HepG2 (cell line): ENCODE measurements at regions not wholly inside any gene's neighbourhood (a gene's known extent, or its start where the extent isn't known, plus 50 kb on each side); places are given as distances from the start of the nearest gene placed in this dataset.

Source experiments
- ATAC-seq: fragments of 200-7000 bp; cut with Tn5 transposase; 3 replicates; pipeline ENCODE4 v1.9.1; 2020; ENCODE audit warnings: mild to moderate bottlenecking, moderate library complexity
- BruUV-seq: library from RNA; stranded (reverse); fragments of 400-500 nt; replicated peaks from 2 replicates; lab custom pipeline; 2021; lab: Mats Ljungman, UMichigan
- CTCF ChIA-PET: fragments of 300-600 bp; formaldehyde crosslinking; extraction: SDS; loops from one replicate; lab custom pipeline; 2021; ENCODE audit warnings: low total read pairs, inconsistent platforms, low intra/inter-chr PET ratio; lab: Yijun Ruan, JAX
- POLR2A ChIA-PET: fragments of 350-600 bp; sonication (Branson Sonifier 250); formaldehyde crosslinking; loops from one replicate; lab custom pipeline; 2020; ENCODE audit warnings: antibody characterized with exemption, inconsistent platforms; lab: Yijun Ruan, JAX
- DNase-seq: peaks from one replicate; pipeline ENCODE4 v3.0.0-alpha.2; 2015; ENCODE audit warnings: low spot score
- FAIRE-seq: peaks from 3 replicates; lab custom pipeline; 2011; peaks lifted over from hg19 to GRCh38; lab: Jason Lieb, UNC
- H2AFZ ChIP-seq: one replicate; pipeline ENCODE4 v1.6.1; 2011; ENCODE audit warnings: low read length, inconsistent platforms
- H3K27ac ChIP-seq: fragments of 300-600 bp; 3 replicates; pipeline ENCODE4 v1.8.0; 2011; ENCODE audit warnings: mixed run types, mild to moderate bottlenecking, mixed read lengths, low read length, inconsistent platforms; ENCODE audit not compliant: insufficient read depth; ENCODE audit errors: extremely low read length
- H3K27me3 ChIP-seq, 2 experiments: fragments of 200-600 bp in 1 of 2; 2 replicates in 1 of 2; 3 replicates in 1 of 2; pipeline versions ENCODE4 v1.6.0 to v1.8.0; 2011; ENCODE audit warnings: low read length in 2 of 2, mild to moderate bottlenecking in 2 of 2, moderate library complexity in 2 of 2, inconsistent platforms in 1 of 2; ENCODE audit not compliant: insufficient read depth in 2 of 2, control insufficient read depth in 1 of 2
- H3K36me3 ChIP-seq, 2 experiments: fragments of 200-600 bp in 1 of 2; replicated peaks in 1 of 2; 2 replicates in 1 of 2; 3 replicates in 1 of 2; pipeline versions ENCODE4 v1.5.1 to v1.8.0; 2011; ENCODE audit warnings: low read length in 2 of 2, inconsistent platforms in 1 of 2; ENCODE audit not compliant: insufficient read depth in 2 of 2, control insufficient read depth in 1 of 2
- H3K4me1 ChIP-seq: 2 replicates; pipeline ENCODE4 v1.5.1; 2012; ENCODE audit warnings: low read length, inconsistent platforms; ENCODE audit not compliant: insufficient read depth
- H3K4me2 ChIP-seq: 2 replicates; pipeline ENCODE4 v1.6.0; 2011; ENCODE audit warnings: low read depth, low read length, inconsistent platforms
- H3K4me3 ChIP-seq, 3 experiments: fragments of 200-600 bp in 1 of 3; sonication (generic), shearing (Covaris generic) in 1 of 3; replicated peaks in 1 of 3; 2 replicates each; pipeline ENCODE4 v1.5.1; 2011 to 2016; ENCODE audit warnings: low read length in 3 of 3, inconsistent platforms in 2 of 3, low read depth in 2 of 3, mild to moderate bottlenecking in 2 of 3, control low read depth in 1 of 3, mixed read lengths in 1 of 3; ENCODE audit not compliant: insufficient read depth in 1 of 3
- H3K79me2 ChIP-seq: one replicate; pipeline ENCODE4 v1.6.1; 2011; ENCODE audit warnings: low read length, inconsistent platforms; ENCODE audit not compliant: insufficient read depth
- H3K9ac ChIP-seq: 2 replicates; pipeline ENCODE4 v1.6.0; 2011; ENCODE audit warnings: mild to moderate bottlenecking, low read depth, low read length, inconsistent platforms; ENCODE audit not compliant: insufficient read depth
- H3K9me3 ChIP-seq: 2 replicates; pipeline ENCODE4 v1.5.1; 2012; ENCODE audit warnings: mild to moderate bottlenecking, low read length
- H4K20me1 ChIP-seq: 2 replicates; pipeline ENCODE4 v1.6.0; 2011; ENCODE audit warnings: inconsistent platforms, mild to moderate bottlenecking, low read length, moderate library complexity; ENCODE audit not compliant: insufficient read depth
- ADNP ChIP-seq: sonication (generic); formaldehyde crosslinking; IDR thresholded peaks from 2 replicates; pipeline ENCODE4 v1.4.0; 2020; ENCODE audit warnings: missing genetic modification reagents
- AKAP8 ChIP-seq: sonication (generic); formaldehyde crosslinking; IDR thresholded peaks from 2 replicates; pipeline ENCODE4 v1.5.1; 2020; ENCODE audit warnings: mild to moderate bottlenecking, missing genetic modification reagents
- CEBPG ChIP-seq: IDR thresholded peaks from 2 replicates; pipeline ENCODE4 v1.6.1; 2016
- GLI4 ChIP-seq: sonication (generic); formaldehyde crosslinking; IDR thresholded peaks from 2 replicates; pipeline ENCODE4 v1.5.1; 2020; ENCODE audit warnings: missing genetic modification reagents, mild to moderate bottlenecking, moderate library complexity, borderline replicate concordance
- MEIS1 ChIP-seq: sonication (generic); formaldehyde crosslinking; IDR thresholded peaks from 2 replicates; pipeline ENCODE4 v1.9.0; 2021; ENCODE audit warnings: mild to moderate bottlenecking, missing genetic modification reagents, moderate library complexity, borderline replicate concordance
- SNRNP70 ChIP-seq: fragments of 200-400 bp; formaldehyde crosslinking; IDR thresholded peaks from 2 replicates; pipeline ENCODE4 v1.6.1; 2017; ENCODE audit warnings: mild to moderate bottlenecking, low read depth, low read length, moderate library complexity
- SP1 ChIP-seq, 2 experiments: fragments of 450-650 bp in 1 of 2; sonication (generic) in 1 of 2; formaldehyde crosslinking in 1 of 2; IDR thresholded peaks; 2 replicates each; pipeline versions ENCODE4 v1.4.0 to v1.6.1; 2016 to 2020; ENCODE audit warnings: missing genetic modification reagents in 1 of 2
- ZC3H13 ChIP-seq: sonication (generic); formaldehyde crosslinking; IDR thresholded peaks from 2 replicates; pipeline ENCODE4 v1.8.1; 2023; ENCODE audit warnings: mild to moderate bottlenecking, missing genetic modification reagents, moderate library complexity
- ZEB1 ChIP-seq: IDR thresholded peaks from 2 replicates; pipeline ENCODE4 v1.6.1; 2012; ENCODE audit warnings: mild to moderate bottlenecking, low read depth, inconsistent platforms; ENCODE audit not compliant: insufficient replicate concordance
- ZNF543 ChIP-seq: sonication (generic); formaldehyde crosslinking; IDR thresholded peaks from 2 replicates; pipeline ENCODE4 v1.4.0; 2020; ENCODE audit warnings: mild to moderate bottlenecking, missing genetic modification reagents
- ZNF605 ChIP-seq: sonication (generic); formaldehyde crosslinking; IDR thresholded peaks from 2 replicates; pipeline ENCODE4 v1.8.0; 2022; ENCODE audit warnings: mild to moderate bottlenecking, missing genetic modification reagents
- ZNF672 ChIP-seq: sonication (generic); formaldehyde crosslinking; IDR thresholded peaks from 2 replicates; pipeline ENCODE4 v1.8.1; 2022; ENCODE audit warnings: missing genetic modification reagents
- WGBS: methylation state at CpG from one replicate; pipeline ENCODE4 v1.1.6; 2017; ENCODE audit warnings: low lambda C conversion rate; 5-methylcytosine and 5-hydroxymethylcytosine counted together
- in situ Hi-C: cut with HindIII; loops from 2 replicates; pipeline ENCODE4 v1.10.0; 2017; ENCODE audit warnings: low pct_unique_long_range_greater_than_20kb; ENCODE audit not compliant: extremely low pct_ligation_motif_present
- intact Hi-C: fragments of 100-400 bp; cut with micrococcal nuclease; formaldehyde crosslinking; loops from one replicate; pipeline ENCODE4 v1.10.0; 2022; ENCODE audit not compliant: unreplicated experiment
- TF ChIP-seq, protein P1 (sequence below): sonication (generic); formaldehyde crosslinking; IDR thresholded peaks from 2 replicates; pipeline ENCODE4 v1.4.0; 2020; ENCODE audit warnings: missing genetic modification reagents
- TF ChIP-seq, protein P2 (sequence below): sonication (generic); formaldehyde crosslinking; IDR thresholded peaks from 2 replicates; pipeline ENCODE4 v1.4.0; 2020; ENCODE audit warnings: missing genetic modification reagents
- TF ChIP-seq, protein P3 (sequence below): sonication (generic); formaldehyde crosslinking; IDR thresholded peaks from 2 replicates; pipeline ENCODE4 v1.8.0; 2022; ENCODE audit warnings: mild to moderate bottlenecking, missing genetic modification reagents, moderate library complexity

DNA sequence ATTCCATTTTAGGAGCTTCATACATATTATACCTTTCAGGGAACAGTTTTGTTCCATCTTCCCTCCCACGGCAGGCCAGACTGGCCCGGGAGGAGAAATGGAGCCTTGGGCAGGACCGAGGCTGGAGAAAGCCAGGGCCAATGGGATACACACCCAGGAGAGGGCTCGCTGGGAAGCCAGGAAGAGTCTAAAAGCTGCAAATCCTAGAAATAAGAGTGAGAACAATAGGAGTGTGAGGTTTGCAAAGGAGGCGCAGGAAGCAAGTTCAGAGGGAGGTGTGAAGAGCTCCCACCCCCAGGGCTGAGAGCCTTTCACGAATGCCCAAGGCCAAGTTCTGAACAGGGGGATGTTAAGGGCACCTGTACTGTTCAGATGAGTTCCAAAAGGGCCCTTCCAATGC lies 67.5 kb upstream of the CPSF6 start:
- ATAC-seq (no peak), FAIRE-seq (no peak), DNase-seq (no peak)
- no peak for TF ChIP-seq ZNF672 (CRISPR knock-in tag)
- TF ChIP-seq ZNF605 (CRISPR knock-in tag), result no peak
- no peak for TF ChIP-seq CEBPG (CRISPR knock-in tag)
- Histone ChIP-seq H3K4me1 (no peaks in the 10 kb centered on the region), H3K36me3 (no peaks in the 10 kb centered on the region), H3K4me3 (no peak overlapping the region), H4K20me1 (no peaks in the 10 kb centered on the region), H3K27ac (no peak overlapping the region), H3K79me2 (no peaks in the 10 kb centered on the region), H3K9ac (no peak overlapping the region), H3K4me2 (no peak overlapping the region), H3K27me3 (peaks cover 0 to 20% of the 10 kb centered on the region in 2 experiments; a peak in 3 of 5 replicates), H3K9me3 (no peaks in the 10 kb centered on the region), H2AFZ (no peak overlapping the region)
- BruUV-seq, result no TSS peak
- WGBS, result 53% methylated on average over 6 of the region's 6 CpGs
- POLR2A ChIA-PET, result no interaction called here
- in situ Hi-C loops, result no loop called here
- CTCF ChIA-PET, result no interaction called here
- intact Hi-C loops, result no loop called here

DNA sequence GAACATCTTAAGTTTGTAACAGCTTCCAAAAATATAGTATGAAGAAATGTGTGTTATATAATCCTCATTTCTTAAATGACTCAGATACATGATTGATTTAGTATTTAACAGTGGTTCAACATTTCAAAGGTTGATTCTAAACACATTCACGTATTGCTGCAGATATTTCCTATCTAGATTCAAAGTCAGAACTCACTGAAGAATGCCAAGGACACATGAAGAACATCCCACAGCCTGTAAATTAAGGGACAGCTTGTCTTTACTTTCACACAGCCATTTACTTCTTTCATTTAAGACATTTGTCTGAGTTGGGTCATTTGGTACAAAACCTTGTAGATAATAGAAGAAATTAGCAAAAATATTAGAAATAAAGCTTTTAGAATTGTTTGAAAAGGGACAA lies 66.9 kb upstream of the CPSF6 start:
- H4K20me1 ChIP-seq, result no peaks in the 10 kb centered on the region
- no peak overlapping the region for H2AFZ ChIP-seq
- intact Hi-C loops (no loop called here), in situ Hi-C loops (no loop called here)
- H3K4me3 ChIP-seq, result no peak overlapping the region
- no peak overlapping the region for H3K27ac ChIP-seq
- DNase-seq (no peak), FAIRE-seq (no peak), ATAC-seq (no peak)
- no peaks in the 10 kb centered on the region for H3K79me2 ChIP-seq
- no TSS peak for BruUV-seq
- WGBS, result 0% methylated on average over 1 of the region's 1 CpG
- no peak overlapping the region for H3K9ac ChIP-seq
- CTCF ChIA-PET, result no interaction called here
- no peaks in the 10 kb centered on the region for H3K4me1 ChIP-seq
- H3K4me2 ChIP-seq, result no peak overlapping the region
- H3K9me3 ChIP-seq, result no peaks in the 10 kb centered on the region
- no peaks in the 10 kb centered on the region for H3K36me3 ChIP-seq
- peaks cover 0 to 15% of the 10 kb centered on the region in 2 experiments; a peak in 3 of 5 replicates for H3K27me3 ChIP-seq
- POLR2A ChIA-PET, result no interaction called here
- TF ChIP-seq, protein P1, sequence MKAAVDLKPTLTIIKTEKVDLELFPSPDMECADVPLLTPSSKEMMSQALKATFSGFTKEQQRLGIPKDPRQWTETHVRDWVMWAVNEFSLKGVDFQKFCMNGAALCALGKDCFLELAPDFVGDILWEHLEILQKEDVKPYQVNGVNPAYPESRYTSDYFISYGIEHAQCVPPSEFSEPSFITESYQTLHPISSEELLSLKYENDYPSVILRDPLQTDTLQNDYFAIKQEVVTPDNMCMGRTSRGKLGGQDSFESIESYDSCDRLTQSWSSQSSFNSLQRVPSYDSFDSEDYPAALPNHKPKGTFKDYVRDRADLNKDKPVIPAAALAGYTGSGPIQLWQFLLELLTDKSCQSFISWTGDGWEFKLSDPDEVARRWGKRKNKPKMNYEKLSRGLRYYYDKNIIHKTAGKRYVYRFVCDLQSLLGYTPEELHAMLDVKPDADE (CRISPR knock-in tag), result no peak
- no peak for TF ChIP-seq AKAP8
- TF ChIP-seq MEIS1 (CRISPR knock-in tag), result no peak
- no peak for TF ChIP-seq ZEB1
- no peak for TF ChIP-seq ADNP (CRISPR knock-in tag)
- TF ChIP-seq, protein P2, sequence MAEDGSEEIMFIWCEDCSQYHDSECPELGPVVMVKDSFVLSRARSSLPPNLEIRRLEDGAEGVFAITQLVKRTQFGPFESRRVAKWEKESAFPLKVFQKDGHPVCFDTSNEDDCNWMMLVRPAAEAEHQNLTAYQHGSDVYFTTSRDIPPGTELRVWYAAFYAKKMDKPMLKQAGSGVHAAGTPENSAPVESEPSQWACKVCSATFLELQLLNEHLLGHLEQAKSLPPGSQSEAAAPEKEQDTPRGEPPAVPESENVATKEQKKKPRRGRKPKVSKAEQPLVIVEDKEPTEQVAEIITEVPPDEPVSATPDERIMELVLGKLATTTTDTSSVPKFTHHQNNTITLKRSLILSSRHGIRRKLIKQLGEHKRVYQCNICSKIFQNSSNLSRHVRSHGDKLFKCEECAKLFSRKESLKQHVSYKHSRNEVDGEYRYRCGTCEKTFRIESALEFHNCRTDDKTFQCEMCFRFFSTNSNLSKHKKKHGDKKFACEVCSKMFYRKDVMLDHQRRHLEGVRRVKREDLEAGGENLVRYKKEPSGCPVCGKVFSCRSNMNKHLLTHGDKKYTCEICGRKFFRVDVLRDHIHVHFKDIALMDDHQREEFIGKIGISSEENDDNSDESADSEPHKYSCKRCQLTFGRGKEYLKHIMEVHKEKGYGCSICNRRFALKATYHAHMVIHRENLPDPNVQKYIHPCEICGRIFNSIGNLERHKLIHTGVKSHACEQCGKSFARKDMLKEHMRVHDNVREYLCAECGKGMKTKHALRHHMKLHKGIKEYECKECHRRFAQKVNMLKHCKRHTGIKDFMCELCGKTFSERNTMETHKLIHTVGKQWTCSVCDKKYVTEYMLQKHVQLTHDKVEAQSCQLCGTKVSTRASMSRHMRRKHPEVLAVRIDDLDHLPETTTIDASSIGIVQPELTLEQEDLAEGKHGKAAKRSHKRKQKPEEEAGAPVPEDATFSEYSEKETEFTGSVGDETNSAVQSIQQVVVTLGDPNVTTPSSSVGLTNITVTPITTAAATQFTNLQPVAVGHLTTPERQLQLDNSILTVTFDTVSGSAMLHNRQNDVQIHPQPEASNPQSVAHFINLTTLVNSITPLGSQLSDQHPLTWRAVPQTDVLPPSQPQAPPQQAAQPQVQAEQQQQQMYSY (CRISPR knock-in tag), result no peak
- no peak for TF ChIP-seq SP1 (IDR thresholded peaks at IDR 0.05)
- no peak for TF ChIP-seq SP1 (CRISPR knock-in tag; IDR thresholded peaks at IDR 0.05)
- TF ChIP-seq SNRNP70, result no peak
- no peak for TF ChIP-seq ZNF543 (CRISPR knock-in tag)
- no peak for TF ChIP-seq GLI4
- no peak for TF ChIP-seq ZC3H13 (CRISPR knock-in tag)
- TF ChIP-seq, protein P3, sequence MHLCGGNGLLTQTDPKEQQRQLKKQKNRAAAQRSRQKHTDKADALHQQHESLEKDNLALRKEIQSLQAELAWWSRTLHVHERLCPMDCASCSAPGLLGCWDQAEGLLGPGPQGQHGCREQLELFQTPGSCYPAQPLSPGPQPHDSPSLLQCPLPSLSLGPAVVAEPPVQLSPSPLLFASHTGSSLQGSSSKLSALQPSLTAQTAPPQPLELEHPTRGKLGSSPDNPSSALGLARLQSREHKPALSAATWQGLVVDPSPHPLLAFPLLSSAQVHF (CRISPR knock-in tag), result no peak
